ENCODE measurements at regions not wholly inside any gene's neighbourhood (a gene's known extent, or its start where the extent isn't known, plus 50 kb on each side); places are given as distances from the start of the nearest gene placed in this dataset.

GRCh38 chr7:114112806-114113205 is 194.0 kb upstream of the PPP1R3A start:
- no peak for DNase-seq (ENCODE audit: low spot score)

- DNase-seq (ENCODE audit: low spot score), result no peak
These were observed 191.9 kb upstream of the PPP1R3A start for GRCh38 chr7:114110666-114111065.

- DNase-seq (ENCODE audit: low spot score), result no peak
These were observed 190.9 kb upstream of the PPP1R3A start for GRCh38 chr7:114109721-114110120.

DNA sequence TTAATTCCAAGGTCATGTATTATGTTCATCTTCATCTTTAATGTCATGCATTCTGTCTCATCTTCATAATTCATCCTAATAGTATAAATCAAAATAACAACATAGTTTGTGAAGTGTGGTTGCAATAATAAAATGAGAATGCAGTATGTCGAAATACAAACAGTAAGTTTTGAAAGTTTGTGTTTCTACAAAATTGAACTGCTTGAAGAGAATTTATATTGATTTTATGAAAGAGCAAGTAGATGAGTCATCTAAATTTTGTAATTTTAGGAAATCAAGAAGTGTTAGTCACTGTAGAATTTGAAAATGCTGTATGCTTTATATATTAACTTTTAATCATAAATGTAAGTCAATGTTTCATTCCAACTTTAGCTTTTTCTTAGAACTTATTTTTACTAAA is 190.5 kb upstream of the PPP1R3A start:
- no peak for DNase-seq (ENCODE audit: low spot score)

GRCh38 chr7:114108510-114108909 is 189.7 kb upstream of the PPP1R3A start:
- no peak for DNase-seq (ENCODE audit: low spot score)

- DNase-seq (ENCODE audit: low spot score), result no peak
These were observed 188.7 kb upstream of the PPP1R3A start for GRCh38 chr7:114107522-114107921.

DNA sequence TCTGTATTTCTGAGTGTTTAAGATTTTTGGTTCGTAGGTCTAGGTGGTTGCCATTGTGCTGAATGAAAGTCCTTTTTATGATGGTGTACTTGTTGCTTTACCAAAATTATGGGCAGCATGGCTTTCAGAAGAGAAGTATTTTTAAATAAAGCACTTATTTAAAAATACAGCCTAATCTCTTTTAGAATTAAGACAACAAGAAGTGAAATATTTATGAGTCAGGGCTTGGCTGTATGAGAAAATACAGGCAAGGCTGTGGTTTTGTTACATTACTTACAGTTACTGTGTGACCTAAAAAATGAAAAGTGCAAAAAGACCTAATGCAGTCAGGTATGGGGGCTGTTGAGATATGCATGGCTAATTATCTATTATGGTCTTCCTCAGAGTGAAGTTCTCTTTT is 185.2 kb upstream of the PPP1R3A start:
- no peak for DNase-seq (ENCODE audit: low spot score)

GRCh38 chr7:114102996-114103395 is 184.2 kb upstream of the PPP1R3A start:
- DNase-seq (ENCODE audit: low spot score), result no peak

DNA sequence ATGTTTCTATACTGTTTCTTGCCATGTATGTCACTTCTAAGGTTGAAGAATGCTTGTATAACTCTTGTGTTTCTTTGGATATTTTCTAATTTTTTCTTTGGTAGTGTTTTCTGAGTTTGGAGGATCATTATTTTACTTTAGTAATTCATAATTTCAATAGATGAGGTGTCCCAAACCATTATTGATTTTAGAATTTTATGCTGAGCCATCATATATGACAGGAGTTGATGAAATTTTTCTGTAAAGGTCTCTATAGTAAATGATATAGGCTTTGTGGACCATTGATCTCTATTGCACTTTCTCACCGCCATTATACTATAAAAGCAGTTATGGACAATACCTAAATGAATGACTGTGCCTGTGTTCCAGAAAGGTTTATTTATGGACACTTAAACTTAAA is 183.3 kb upstream of the PPP1R3A start:
- DNase-seq (ENCODE audit: low spot score), result no peak

DNA sequence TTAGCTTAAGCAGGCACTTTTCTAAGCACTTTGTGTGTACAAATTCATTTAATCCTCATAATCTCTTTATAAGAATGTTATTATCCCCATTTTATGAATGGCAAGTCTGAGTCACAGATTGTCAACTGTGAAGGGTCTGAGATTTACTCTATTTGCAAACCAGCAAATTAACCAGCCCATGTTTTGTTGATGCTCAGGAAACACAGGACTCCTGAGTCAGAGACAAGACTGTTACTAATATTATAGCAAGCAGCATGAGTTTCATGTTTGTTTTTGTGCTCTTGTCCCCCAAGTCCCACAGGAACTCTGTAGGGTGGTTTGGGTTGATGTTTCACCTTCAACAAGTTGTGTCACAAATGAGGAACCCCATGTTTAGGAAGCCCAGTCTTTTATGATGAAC is 182.0 kb upstream of the PPP1R3A start:
- DNase-seq (ENCODE audit: low spot score), result no peak

GRCh38 chr7:114099337-114099736 is 180.5 kb upstream of the PPP1R3A start:
- no peak for DNase-seq (ENCODE audit: low spot score)

DNA sequence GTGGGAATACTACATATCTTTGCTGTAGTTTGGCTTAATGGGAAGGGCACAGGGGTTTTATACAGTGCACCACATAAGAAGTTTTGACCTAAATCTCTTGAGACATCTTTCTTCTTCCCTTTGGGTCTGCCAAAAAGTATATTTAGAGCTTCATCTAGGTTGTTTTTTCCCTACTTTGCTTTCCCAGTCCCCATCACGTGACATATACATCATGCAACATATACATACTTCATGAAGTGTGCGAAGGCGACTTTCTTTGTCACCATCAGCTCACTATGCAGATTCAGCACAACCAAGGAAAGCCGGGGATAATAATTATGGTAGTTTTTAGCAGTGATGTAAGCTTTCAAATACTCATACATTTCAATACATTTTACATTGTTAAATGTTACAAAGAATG is 177.1 kb upstream of the PPP1R3A start:
- DNase-seq (ENCODE audit: low spot score), result no peak

- no peak for DNase-seq (ENCODE audit: low spot score)
These were observed 169.7 kb upstream of the PPP1R3A start for GRCh38 chr7:114088470-114088940.

- no peak for DNase-seq (ENCODE audit: low spot score)
These were observed 169.1 kb upstream of the PPP1R3A start for GRCh38 chr7:114087653-114088469.

DNA sequence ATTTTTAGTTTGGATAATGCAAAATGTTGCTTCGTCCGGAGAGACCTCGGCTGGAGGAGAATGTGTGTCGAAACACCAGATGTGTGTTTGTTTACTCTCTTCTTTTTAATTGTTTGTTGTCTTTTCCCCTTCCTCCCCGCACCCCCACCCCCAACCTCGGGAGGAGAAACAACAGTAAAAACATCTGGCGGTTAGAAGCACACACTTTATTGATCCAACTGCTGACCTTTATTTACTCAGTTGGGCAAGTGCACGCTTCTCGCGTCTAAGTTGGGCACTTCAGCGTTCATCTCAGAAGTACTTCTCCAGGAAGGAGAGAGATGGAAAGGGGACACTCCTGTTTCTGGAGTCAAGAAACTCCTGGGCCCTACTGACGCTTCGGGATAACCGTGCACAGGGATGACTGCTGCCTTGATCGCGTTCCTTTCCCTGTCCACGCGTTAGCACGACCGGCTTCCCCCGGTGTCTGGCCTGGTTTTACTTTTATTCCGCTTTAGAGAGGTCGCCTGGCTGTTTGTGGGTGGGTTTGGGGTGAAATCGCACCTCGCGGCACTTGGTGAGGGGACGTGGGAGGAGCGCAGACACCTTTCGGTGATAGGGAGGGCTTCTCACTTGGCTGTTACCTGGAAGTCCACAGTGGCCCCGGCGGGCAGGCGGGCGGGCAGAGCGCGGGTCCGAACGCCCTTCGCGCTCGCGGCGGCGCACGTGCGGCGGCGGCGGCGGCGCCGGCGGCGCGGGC is 168.3 kb upstream of the PPP1R3A start:
- no peak for DNase-seq (ENCODE audit: low spot score)

GRCh38 chr7:114086537-114086913 is 167.7 kb upstream of the PPP1R3A start:
- DNase-seq (ENCODE audit: low spot score), result no peak

GRCh38 chr7:114085592-114086501 is 167.0 kb upstream of the PPP1R3A start:
- peak; percentile 41 for DNase-seq (ENCODE audit: low spot score)

DNA sequence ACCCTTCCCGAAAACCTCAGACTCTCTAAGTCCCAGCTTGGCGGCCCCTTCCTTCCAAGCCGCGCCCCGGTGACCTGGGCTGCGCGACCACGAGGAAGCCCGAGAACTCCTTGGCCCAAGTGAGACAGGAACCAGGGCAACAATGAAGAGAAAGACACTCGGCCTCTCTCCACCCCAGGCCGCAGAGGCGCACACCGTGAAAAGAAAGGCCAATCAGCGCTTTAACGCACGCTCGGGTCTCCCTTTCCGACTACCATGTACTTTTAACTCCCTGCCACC is 166.4 kb upstream of the PPP1R3A start:
- no peak for DNase-seq (ENCODE audit: low spot score)

GRCh38 chr7:114084472-114085312 is 165.9 kb upstream of the PPP1R3A start:
- DNase-seq (ENCODE audit: low spot score), result no peak

GRCh38 chr7:114084002-114084471 is 165.2 kb upstream of the PPP1R3A start:
- DNase-seq (ENCODE audit: low spot score), result no peak

DNA sequence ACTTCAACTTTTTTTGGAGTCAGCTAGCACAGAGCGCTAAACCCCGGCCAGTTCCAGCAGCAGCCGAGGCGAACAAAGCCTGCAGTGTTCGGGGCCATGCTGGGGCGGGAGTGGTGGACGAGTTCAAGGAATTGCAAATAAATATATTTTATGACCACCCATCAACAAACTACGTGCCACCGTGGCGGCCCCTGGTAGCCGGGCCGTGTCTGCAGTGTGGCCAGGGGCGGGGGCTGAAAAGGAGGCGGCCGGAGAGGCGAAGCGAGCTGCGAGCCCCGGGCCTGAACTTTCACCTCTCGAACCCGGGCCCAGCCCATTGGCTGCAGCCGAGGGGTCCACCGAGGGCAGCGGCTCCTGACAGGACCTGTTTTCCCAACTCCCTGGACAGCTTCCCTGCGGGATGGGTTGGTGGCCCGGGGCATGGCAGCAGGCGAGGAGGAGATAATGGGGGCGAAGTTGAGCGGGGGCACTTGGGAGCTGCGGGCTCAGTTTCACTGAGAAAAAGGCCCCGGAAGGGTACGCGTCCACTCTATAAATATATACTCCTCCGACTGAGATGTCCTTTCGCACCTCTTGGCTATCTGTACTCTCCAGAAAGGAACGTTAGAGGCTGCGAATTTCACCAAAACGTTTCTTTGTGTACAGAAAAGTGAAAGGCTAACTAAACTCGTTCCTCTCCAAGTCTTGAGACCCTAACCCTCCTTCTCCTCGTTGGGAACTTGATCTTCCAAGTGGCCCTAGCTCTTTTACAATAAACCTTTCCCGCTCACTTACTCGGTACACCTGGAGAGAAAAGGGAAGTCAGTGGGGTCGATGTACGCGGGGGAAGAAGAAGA is 164.6 kb upstream of the PPP1R3A start:
- DNase-seq (ENCODE audit: low spot score), result no peak

Data from activated CD4-positive, alpha-beta T cell treated with anti-CD3 and anti-CD28 coated beads, Interleukin-2, Interleukin-4, amounts not matched to agents 100 ng/mL and 50 ng/mL, durations not matched to agents 16 hours and 8 hours (primary cell).